ENCODE measurements at regions not wholly inside any gene's neighbourhood (a gene's known extent, or its start where the extent isn't known, plus 50 kb on each side); places are given as distances from the start of the nearest gene placed in this dataset.

DNA sequence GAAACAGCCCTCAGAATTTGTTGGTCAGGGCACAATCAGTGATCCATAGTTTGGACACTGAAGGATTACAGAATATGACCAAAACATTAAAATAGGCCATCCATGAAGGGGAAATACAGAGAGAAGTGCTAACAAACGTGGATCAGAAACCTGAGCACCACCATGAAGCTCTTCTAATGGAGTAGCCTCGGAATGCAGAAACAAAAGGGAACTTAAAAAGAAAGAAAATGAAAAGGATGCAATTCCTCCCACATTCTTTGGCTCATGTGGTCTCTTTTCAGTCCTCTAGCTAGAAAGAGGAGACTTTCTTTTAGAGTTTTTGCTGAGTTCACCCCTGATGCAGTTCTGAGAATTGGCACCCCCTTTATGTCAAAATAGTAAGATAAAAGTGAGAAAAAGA lies 989.8 kb upstream of the B3GALT2 start:
- DNase-seq = no peak

DNA sequence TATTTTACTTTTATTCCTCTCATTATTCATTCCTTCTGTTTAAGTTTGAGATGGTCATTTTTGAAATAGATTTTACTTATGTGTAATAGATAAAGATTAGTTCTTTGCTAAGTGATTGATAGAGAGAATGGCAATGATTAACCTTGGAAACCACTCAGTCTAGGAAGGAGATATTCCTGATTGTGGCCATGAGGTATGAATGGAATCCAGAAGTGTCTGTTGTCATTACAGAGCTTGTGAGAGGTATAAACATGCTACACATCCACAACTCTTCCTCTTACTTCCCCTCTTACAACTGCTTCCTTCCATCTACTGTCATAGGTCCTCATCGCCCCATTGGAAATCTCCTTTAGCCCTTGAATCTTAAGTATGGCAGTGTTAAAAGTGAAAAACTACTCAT lies 988.8 kb upstream of the B3GALT2 start:
- DNase-seq = no peak

DNA sequence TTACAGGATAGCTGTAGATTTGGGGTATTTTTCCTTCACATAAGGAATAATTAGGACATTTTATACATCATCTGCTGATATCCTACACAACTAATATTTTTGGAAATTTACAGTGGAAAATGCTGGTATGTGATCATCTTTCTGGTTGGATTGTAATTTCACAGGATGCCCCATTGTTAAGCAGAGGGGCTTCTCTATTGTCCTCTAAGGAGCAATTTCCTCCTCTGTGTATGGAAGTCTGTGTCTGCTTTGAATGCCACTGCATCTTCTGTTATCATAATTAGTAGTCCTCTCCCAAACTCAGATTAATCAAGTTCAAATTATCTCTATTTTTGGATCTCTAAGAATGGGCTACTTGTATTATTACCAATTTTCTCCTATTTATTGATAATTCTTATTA lies 988.1 kb upstream of the B3GALT2 start:
- no peak for DNase-seq

- DNase-seq = no peak
Measured at GRCh38 chr1:194171596-194171995, 985.2 kb upstream of the B3GALT2 start.

GRCh38 chr1:194167956-194168640 lies 981.7 kb upstream of the B3GALT2 start:
- DNase-seq = no peak

DNA sequence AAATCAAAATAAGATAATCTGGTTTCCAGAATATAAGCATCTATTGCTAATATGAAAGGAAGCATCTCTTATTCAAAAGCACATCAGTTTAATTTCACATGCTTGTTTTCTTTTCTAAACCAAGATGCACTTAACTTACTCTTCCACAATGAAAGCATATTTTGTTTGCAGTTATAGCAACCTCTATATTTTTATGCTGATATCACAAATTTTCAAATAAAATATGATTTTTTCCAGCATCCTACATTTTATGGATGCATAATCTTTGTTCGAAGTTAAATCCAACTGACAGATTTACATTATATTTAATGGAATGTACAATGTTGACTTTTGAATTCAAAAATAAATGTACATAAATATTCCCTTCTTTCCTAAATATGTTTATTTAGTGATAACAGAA lies 978.3 kb upstream of the B3GALT2 start:
- no peak for DNase-seq

DNA sequence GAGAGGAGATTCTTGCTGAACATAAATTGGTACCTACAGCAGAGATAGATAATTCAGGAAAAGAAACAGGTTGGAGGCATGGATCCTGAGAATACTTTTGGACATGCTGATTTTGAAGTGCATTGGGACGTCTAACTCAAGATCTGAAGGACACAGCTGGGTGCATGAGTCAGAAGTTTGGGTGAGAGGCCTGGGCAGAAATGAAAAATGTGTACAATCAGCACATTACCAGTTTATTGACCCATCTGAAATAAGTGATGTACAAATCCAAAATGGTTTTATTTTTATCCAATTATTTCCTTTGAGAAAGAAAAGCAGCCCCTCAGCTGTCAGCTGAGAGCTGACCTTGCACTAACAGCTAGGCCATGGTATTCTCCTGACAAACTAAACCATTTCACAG lies 975.2 kb upstream of the B3GALT2 start:
- no peak for DNase-seq

- no peak for DNase-seq
Measured at GRCh38 chr1:194159941-194160340, 973.5 kb upstream of the B3GALT2 start.

DNA sequence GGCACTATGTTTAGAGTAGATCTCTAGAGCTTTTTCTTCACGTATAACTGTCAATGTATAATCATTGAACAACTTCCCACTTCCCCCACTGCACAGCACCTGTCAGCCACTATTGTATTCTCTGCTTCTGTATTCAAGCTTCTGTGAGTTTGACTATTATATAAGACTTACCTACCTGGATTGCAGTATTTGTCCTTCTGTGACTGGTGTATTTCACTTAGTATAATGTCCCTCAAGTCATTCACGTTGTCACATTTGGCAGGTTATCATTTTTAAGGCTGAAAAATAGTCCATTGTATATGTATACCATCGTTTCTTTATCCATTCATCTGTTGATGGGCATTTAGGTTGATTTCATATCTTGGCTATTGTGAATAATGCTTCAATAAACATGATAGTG lies 969.5 kb upstream of the B3GALT2 start:
- DNase-seq = no peak

- DNase-seq = no peak
Measured at GRCh38 chr1:194151056-194151455, 964.6 kb upstream of the B3GALT2 start.

- DNase-seq = no peak
Measured at GRCh38 chr1:194150242-194150641, 963.8 kb upstream of the B3GALT2 start.

- no peak for DNase-seq
Measured at GRCh38 chr1:194133152-194133551, 946.7 kb upstream of the B3GALT2 start.

- no peak for DNase-seq
Measured at GRCh38 chr1:194118086-194118485, 931.7 kb upstream of the B3GALT2 start.

GRCh38 chr1:194117582-194117981 lies 931.2 kb upstream of the B3GALT2 start:
- no peak for DNase-seq

GRCh38 chr1:194114288-194114687 lies 927.9 kb upstream of the B3GALT2 start:
- DNase-seq = no peak

DNA sequence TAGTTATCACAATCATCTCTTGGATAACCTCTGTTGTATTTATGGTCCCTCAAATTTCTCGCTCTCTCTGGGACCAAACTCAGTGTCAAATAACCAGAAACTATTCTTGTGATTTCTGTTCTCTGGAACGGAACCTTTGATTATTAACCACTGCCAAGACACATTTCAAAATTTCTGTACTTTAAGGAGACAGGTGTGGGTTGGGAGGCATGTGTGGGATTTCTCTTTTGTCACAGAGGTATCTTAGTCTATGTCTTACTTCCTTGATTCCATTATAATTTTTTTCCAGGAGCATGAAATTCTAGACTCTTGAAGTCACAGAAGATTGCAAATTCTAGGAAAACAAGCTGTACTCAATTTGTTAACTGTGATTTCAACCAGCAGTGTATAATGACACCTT lies 919.0 kb upstream of the B3GALT2 start:
- no peak for DNase-seq

GRCh38 chr1:194104247-194104844 lies 917.9 kb upstream of the B3GALT2 start:
- DNase-seq = no peak

GRCh38 chr1:194103516-194104246 lies 917.3 kb upstream of the B3GALT2 start:
- DNase-seq = no peak

- DNase-seq = no peak
Measured at GRCh38 chr1:194103101-194103500, 916.7 kb upstream of the B3GALT2 start.

GRCh38 chr1:194102607-194103006 lies 916.2 kb upstream of the B3GALT2 start:
- DNase-seq = no peak

- no peak for DNase-seq
Measured at GRCh38 chr1:194084755-194085154, 898.3 kb upstream of the B3GALT2 start.

- no peak for DNase-seq
Measured at GRCh38 chr1:194081444-194081843, 895.0 kb upstream of the B3GALT2 start.

- DNase-seq = no peak
Measured at GRCh38 chr1:194080826-194081225, 894.4 kb upstream of the B3GALT2 start.

GRCh38 chr1:194078765-194079164 lies 892.4 kb upstream of the B3GALT2 start:
- DNase-seq = no peak

Data from activated effector memory CD4-positive, alpha-beta T cell treated with Interleukin-2 at 50 U/mL for 16 hours (primary cell).